ENCODE measurements at regions not wholly inside any gene's neighbourhood (a gene's known extent, or its start where the extent isn't known, plus 50 kb on each side); places are given as distances from the start of the nearest gene placed in this dataset.

DNA sequence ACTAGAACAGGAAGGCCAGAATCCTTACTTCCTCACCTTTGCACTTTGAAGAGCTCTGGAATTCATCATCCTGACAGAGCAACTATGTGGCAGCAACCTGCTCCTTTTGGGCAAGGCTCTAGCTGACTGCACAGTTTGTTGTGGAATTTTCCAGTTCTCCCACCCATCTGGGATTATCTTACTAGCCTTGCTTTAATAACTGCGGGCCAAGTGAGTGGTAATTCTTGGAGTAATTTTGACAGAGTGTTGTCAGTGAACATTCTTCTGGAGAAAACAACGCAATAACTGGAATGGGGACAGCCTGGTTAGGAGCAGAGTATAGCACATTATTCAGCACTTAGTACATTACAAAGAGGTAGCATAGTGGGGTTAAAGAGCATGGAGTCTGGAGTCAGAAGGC lies 75.3 kb downstream of the NTMT2 start:
- TF ChIP-seq, protein P1, sequence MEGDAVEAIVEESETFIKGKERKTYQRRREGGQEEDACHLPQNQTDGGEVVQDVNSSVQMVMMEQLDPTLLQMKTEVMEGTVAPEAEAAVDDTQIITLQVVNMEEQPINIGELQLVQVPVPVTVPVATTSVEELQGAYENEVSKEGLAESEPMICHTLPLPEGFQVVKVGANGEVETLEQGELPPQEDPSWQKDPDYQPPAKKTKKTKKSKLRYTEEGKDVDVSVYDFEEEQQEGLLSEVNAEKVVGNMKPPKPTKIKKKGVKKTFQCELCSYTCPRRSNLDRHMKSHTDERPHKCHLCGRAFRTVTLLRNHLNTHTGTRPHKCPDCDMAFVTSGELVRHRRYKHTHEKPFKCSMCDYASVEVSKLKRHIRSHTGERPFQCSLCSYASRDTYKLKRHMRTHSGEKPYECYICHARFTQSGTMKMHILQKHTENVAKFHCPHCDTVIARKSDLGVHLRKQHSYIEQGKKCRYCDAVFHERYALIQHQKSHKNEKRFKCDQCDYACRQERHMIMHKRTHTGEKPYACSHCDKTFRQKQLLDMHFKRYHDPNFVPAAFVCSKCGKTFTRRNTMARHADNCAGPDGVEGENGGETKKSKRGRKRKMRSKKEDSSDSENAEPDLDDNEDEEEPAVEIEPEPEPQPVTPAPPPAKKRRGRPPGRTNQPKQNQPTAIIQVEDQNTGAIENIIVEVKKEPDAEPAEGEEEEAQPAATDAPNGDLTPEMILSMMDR (IDR thresholded peaks at IDR 0.05) = no peak
- no peak for TF ChIP-seq POLR2A (IDR thresholded peaks at IDR 0.05)

Data from Peyer's patch (tissue), 4 donors.